Testis (tissue), 2 donors: ENCODE measurements at regions not wholly inside any gene's neighbourhood (a gene's known extent, or its start where the extent isn't known, plus 50 kb on each side); places are given as distances from the start of the nearest gene placed in this dataset.

Source experiments
- DNase-seq: peaks from one replicate; pipeline ENCODE4 v3.0.0-alpha.2; 2019
- H3K27ac ChIP-seq, 2 donors: fragments of 200-600 bp; sonication (generic); one replicate each; pipeline ENCODE4 v1.5.1; 2019
- H3K27me3 ChIP-seq: fragments of 200-600 bp; sonication (generic); one replicate; pipeline ENCODE4 v1.5.1; 2019
- H3K36me3 ChIP-seq: fragments of 200-600 bp; sonication (generic); one replicate; pipeline ENCODE4 v1.5.1; 2017; ENCODE audit warnings: low read depth; ENCODE audit errors: missing control alignments
- H3K4me1 ChIP-seq: fragments of 200-600 bp; sonication (generic); one replicate; pipeline ENCODE4 v1.5.1; 2019
- H3K4me3 ChIP-seq, 2 donors: fragments of 200-600 bp; sonication (generic); one replicate each; pipeline ENCODE4 v1.5.1; 2017 to 2019
- H3K9me3 ChIP-seq: fragments of 200-600 bp; sonication (generic); one replicate; pipeline ENCODE4 v1.5.1; 2017
- CTCF ChIP-seq, 3 experiments: fragments of 450-650 bp in 2 of 3; fragments of 200-600 bp in 1 of 3; sonication (generic) in 1 of 3; IDR thresholded peaks; one replicate each; pipeline ENCODE4 v1.5.1; 2016 to 2019; ENCODE audit warnings: antibody characterized with exemption in 3 of 3, mild to moderate bottlenecking in 2 of 3, moderate library complexity in 1 of 3
- POLR2A ChIP-seq: fragments of 450-650 bp; IDR thresholded peaks from one replicate; pipeline ENCODE4 v1.6.1; 2017; ENCODE audit warnings: antibody characterized with exemption, mild to moderate bottlenecking, moderate library complexity
- WGBS, 2 donors: methylation state at CpG; one replicate each; pipeline ENCODE4 v1.1.5; 2018; 5-methylcytosine and 5-hydroxymethylcytosine counted together
- intact Hi-C: fragments of 100-400 bp; cut with DNase I; formaldehyde crosslinking; loops from one replicate; pipeline ENCODE4 v1.15.1; 2023; ENCODE audit warnings: low total_unique reads

- Histone ChIP-seq H3K9me3 (no peaks in the 10 kb centered on the region), H3K36me3 (no peaks in the 10 kb centered on the region), H3K4me1 (no peaks in the 10 kb centered on the region), H3K4me3 (no peak overlapping the region), H3K27ac (no peak overlapping the region), H3K27me3 (no peaks in the 10 kb centered on the region)
- DNase-seq: no peak
- TF ChIP-seq CTCF (IDR thresholded peaks at IDR 0.05) (no peak), POLR2A (no peak)
- intact Hi-C loops: no loop called here
- WGBS, 2 donors: 90 to 100% methylated on average over 1 of the region's 1 CpG
These were observed 1449.0 kb upstream of the FLRT2 start for GRCh38 chr14:84080944-84081343.

DNA sequence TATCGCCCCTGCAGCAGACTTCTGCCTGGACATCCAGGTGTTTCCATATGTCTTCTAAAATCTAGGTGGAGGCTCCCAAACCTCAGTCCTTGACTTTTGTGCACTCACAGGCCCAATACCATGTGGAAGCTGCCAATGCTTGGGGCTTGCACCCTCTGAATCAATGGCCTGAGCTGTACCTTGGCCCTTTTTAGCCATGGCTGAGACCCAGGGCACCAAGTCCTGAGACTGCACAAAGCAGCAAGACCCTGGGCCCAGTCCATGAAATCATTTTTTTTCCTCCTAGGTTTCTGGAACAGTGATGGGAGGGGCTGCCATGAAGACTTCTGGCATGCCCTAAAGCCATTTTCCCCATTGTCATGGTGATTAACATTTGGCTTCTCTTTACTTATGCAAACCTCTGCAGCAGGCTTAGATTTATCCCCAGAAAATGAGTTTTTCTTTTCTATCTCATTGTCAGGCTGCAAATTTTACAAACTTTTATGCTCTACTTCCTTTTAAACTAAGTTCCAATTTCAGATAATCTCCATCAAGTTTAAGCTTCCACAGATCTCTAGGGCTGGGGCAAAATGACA, 1445.8 kb upstream of the FLRT2 start:
- no peaks in the 10 kb centered on the region for H3K9me3 ChIP-seq
- H3K4me3 ChIP-seq: no peak overlapping the region
- H3K27me3 ChIP-seq: no peaks in the 10 kb centered on the region
- intact Hi-C loops: no loop called here
- no peak for DNase-seq
- 100% methylated on average over 1 of the region's 1 CpG; no CpG with 5 or more reads in 1 of the 2 donors for WGBS, 2 donors
- H3K36me3 ChIP-seq: no peaks in the 10 kb centered on the region
- no peak for TF ChIP-seq POLR2A
- TF ChIP-seq CTCF (IDR thresholded peaks at IDR 0.05): no peak
- H3K4me1 ChIP-seq: peaks cover 5% of the 10 kb centered on the region
- no peak overlapping the region for H3K27ac ChIP-seq

DNA sequence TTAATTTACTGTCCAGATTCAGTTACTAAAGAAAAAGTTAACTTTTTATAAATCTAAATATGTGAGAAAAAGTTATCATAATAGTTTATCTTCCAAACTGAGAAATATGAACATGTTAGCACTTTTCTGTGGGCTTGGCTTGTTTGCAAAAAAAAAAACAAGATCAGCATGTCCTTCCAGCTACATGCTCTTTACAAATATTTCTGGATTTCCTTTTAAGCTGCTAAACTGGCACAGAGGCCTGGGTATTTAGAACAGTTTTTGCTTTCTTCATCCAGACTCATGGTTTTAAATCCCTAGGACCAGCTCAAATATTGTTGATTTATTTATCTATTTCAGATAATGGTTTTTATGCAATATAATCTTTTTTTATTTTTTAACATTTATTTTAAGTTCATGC, 1444.5 kb upstream of the FLRT2 start:
- DNase-seq: no peak

GRCh38 chr14:84086714-84087113, 1443.2 kb upstream of the FLRT2 start:
- H3K9me3 ChIP-seq: no peaks in the 10 kb centered on the region
- H3K27ac ChIP-seq: no peak overlapping the region
- H3K27me3 ChIP-seq: no peaks in the 10 kb centered on the region
- H3K36me3 ChIP-seq: no peaks in the 10 kb centered on the region
- H3K4me1 ChIP-seq: peaks cover 10% of the 10 kb centered on the region
- WGBS, 2 donors: 89 to 90% methylated on average over 4 of the region's 4 CpGs
- intact Hi-C loops: no loop called here
- DNase-seq: no peak
- H3K4me3 ChIP-seq: no peak overlapping the region
- TF ChIP-seq CTCF (IDR thresholded peaks at IDR 0.05) (no peak), POLR2A (no peak)

More for the DNA sequence above, 1444.5 kb upstream of the FLRT2 start:
- H3K36me3 ChIP-seq: no peaks in the 10 kb centered on the region
- no peak overlapping the region for H3K4me3 ChIP-seq
- intact Hi-C loops: no loop called here
- TF ChIP-seq CTCF (IDR thresholded peaks at IDR 0.05) (no peak), POLR2A (no peak)
- no peaks in the 10 kb centered on the region for H3K27me3 ChIP-seq
- H3K27ac ChIP-seq: no peak overlapping the region
- no peaks in the 10 kb centered on the region for H3K9me3 ChIP-seq
- peaks cover 5% of the 10 kb centered on the region for H3K4me1 ChIP-seq

DNA sequence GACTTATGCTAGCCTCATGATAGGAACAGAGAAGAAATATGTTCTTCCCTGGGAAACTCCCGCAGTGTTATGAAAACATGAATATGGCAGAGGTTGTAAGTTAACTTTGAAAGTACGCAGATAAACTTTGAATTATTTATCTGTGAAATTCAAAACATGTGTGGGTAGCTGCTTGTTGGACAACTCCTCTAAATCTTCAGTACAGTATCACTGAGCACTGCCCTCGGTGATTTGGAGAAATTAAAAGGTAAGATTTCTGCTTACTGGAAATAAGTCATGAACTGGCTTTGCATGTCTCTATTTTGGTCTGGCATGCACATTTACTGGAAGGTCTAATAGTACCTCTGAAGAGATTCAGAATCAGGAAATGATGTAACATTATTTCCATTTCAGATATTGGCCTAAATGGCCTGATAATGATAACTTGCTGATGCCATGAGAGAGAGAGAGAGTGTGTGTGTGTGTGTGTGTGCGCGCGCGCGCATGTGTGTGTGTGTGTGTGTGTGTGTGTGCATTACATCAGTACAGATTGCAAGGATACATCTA, 1441.9 kb upstream of the FLRT2 start:
- intact Hi-C loops: no loop called here
- Histone ChIP-seq H3K4me3 (no peak overlapping the region), H3K36me3 (no peaks in the 10 kb centered on the region), H3K9me3 (no peaks in the 10 kb centered on the region), H3K27me3 (no peaks in the 10 kb centered on the region), H3K4me1 (peaks cover 10% of the 10 kb centered on the region), H3K27ac (no peak overlapping the region)
- WGBS, 2 donors: 58 to 62% methylated on average over 8 of the region's 8 CpGs
- DNase-seq: no peak
- TF ChIP-seq CTCF (IDR thresholded peaks at IDR 0.05) (no peak), POLR2A (no peak)
